ENCODE measurements at regions not wholly inside any gene's neighbourhood (a gene's known extent, or its start where the extent isn't known, plus 50 kb on each side); places are given as distances from the start of the nearest gene placed in this dataset.

- H3K36me3 Mint-ChIP-seq, result no peaks in the 10 kb centered on the region
- no peak overlapping the region for H3K27ac Mint-ChIP-seq
- no peaks in the 10 kb centered on the region for H3K27me3 Mint-ChIP-seq
- H3K4me1 Mint-ChIP-seq, result no peaks in the 10 kb centered on the region
- no peak overlapping the region for H3K4me3 Mint-ChIP-seq
- no peak for DNase-seq
- ATAC-seq (ENCODE audit: low read depth in 2 of 2), result no peak
- peaks cover 0 to 10% (median 0%) of the 10 kb centered on the region in 7 donors for H3K9me3 Mint-ChIP-seq
Measured at GRCh38 chr18:71665131-71665530, 879.0 kb downstream of the CBLN2 start.

- H3K27me3 Mint-ChIP-seq, result no peaks in the 10 kb centered on the region
- no peaks in the 10 kb centered on the region for H3K4me1 Mint-ChIP-seq
- ATAC-seq (ENCODE audit: low read depth in 2 of 2) (no peak), DNase-seq (no peak)
- H3K9me3 Mint-ChIP-seq, result peaks cover 0 to 6% (median 2%) of the 10 kb centered on the region in 7 donors
- no peaks in the 10 kb centered on the region for H3K36me3 Mint-ChIP-seq
- H3K4me3 Mint-ChIP-seq, result no peak overlapping the region
- no peak overlapping the region for H3K27ac Mint-ChIP-seq
Measured at GRCh38 chr18:71643822-71644221, 900.3 kb downstream of the CBLN2 start.

GRCh38 chr18:71630696-71631095 lies 913.4 kb downstream of the CBLN2 start:
- H3K27ac Mint-ChIP-seq, result no peak overlapping the region
- no peaks in the 10 kb centered on the region for H3K27me3 Mint-ChIP-seq
- DNase-seq (no peak), ATAC-seq (ENCODE audit: low read depth in 2 of 2) (no peak)
- no peak overlapping the region for H3K4me3 Mint-ChIP-seq
- H3K4me1 Mint-ChIP-seq, result no peaks in the 10 kb centered on the region
- H3K36me3 Mint-ChIP-seq, result no peaks in the 10 kb centered on the region
- H3K9me3 Mint-ChIP-seq, result no peaks in the 10 kb centered on the region

- no peak overlapping the region for H3K4me3 Mint-ChIP-seq
- peaks cover 0 to 3% (median 0%) of the 10 kb centered on the region in 7 donors for H3K9me3 Mint-ChIP-seq
- no peaks in the 10 kb centered on the region for H3K27me3 Mint-ChIP-seq
- H3K27ac Mint-ChIP-seq, result no peak overlapping the region
- DNase-seq (no peak), ATAC-seq (ENCODE audit: low read depth in 2 of 2) (no peak)
- H3K4me1 Mint-ChIP-seq, result no peaks in the 10 kb centered on the region
- no peaks in the 10 kb centered on the region for H3K36me3 Mint-ChIP-seq
Measured at GRCh38 chr18:71625556-71626090, 918.5 kb downstream of the CBLN2 start.

GRCh38 chr18:71598374-71598773 lies 945.8 kb downstream of the CBLN2 start:
- Mint-ChIP-seq H3K27ac (no peak overlapping the region), H3K27me3 (no peaks in the 10 kb centered on the region), H3K9me3 (peaks cover 0 to 4% (median 0%) of the 10 kb centered on the region in 7 donors), H3K36me3 (no peaks in the 10 kb centered on the region), H3K4me1 (no peaks in the 10 kb centered on the region), H3K4me3 (no peak overlapping the region)
- no peak for ATAC-seq (ENCODE audit: low read depth in 2 of 2)
- DNase-seq, result no peak

GRCh38 chr18:71597219-71597618 lies 946.9 kb downstream of the CBLN2 start:
- H3K9me3 Mint-ChIP-seq, result peaks cover 0 to 3% (median 0%) of the 10 kb centered on the region in 7 donors
- no peak overlapping the region for H3K27ac Mint-ChIP-seq
- no peak for DNase-seq
- H3K36me3 Mint-ChIP-seq, result no peaks in the 10 kb centered on the region
- no peaks in the 10 kb centered on the region for H3K4me1 Mint-ChIP-seq
- no peak for ATAC-seq (ENCODE audit: low read depth in 2 of 2)
- no peaks in the 10 kb centered on the region for H3K27me3 Mint-ChIP-seq
- H3K4me3 Mint-ChIP-seq, result no peak overlapping the region

GRCh38 chr18:71583252-71583651 lies 960.9 kb downstream of the CBLN2 start:
- DNase-seq (no peak), ATAC-seq (ENCODE audit: low read depth in 2 of 2) (no peak)
- Mint-ChIP-seq H3K4me3 (no peak overlapping the region), H3K9me3 (peaks cover 0 to 5% (median under 1%) of the 10 kb centered on the region in 7 donors), H3K36me3 (no peaks in the 10 kb centered on the region), H3K4me1 (no peaks in the 10 kb centered on the region), H3K27ac (no peak overlapping the region), H3K27me3 (no peaks in the 10 kb centered on the region)

- no peak for ATAC-seq (ENCODE audit: low read depth in 2 of 2)
- Mint-ChIP-seq H3K27ac (no peak overlapping the region), H3K9me3 (peaks cover 2 to 22% (median 12%) of the 10 kb centered on the region in 7 donors), H3K36me3 (no peaks in the 10 kb centered on the region), H3K4me1 (no peaks in the 10 kb centered on the region), H3K4me3 (no peak overlapping the region), H3K27me3 (no peaks in the 10 kb centered on the region)
- no peak for DNase-seq
Measured at GRCh38 chr18:71554686-71555085, 989.5 kb downstream of the CBLN2 start.

- ATAC-seq (ENCODE audit: low read depth in 2 of 2), result no peak
- no peak overlapping the region for H3K27ac Mint-ChIP-seq
- H3K27me3 Mint-ChIP-seq, result no peaks in the 10 kb centered on the region
- no peak overlapping the region for H3K4me3 Mint-ChIP-seq
- peaks cover 0 to 12% (median 4%) of the 10 kb centered on the region in 7 donors for H3K9me3 Mint-ChIP-seq
- H3K4me1 Mint-ChIP-seq, result no peaks in the 10 kb centered on the region
- no peaks in the 10 kb centered on the region for H3K36me3 Mint-ChIP-seq
- no peak for DNase-seq
Measured at GRCh38 chr18:71541643-71542042, 1002.5 kb downstream of the CBLN2 start.

- DNase-seq (no peak), ATAC-seq (ENCODE audit: low read depth in 2 of 2) (no peak)
- no peaks in the 10 kb centered on the region for H3K4me1 Mint-ChIP-seq
- peaks cover 0 to 3% (median 0%) of the 10 kb centered on the region in 7 donors for H3K9me3 Mint-ChIP-seq
- no peak overlapping the region for H3K4me3 Mint-ChIP-seq
- no peaks in the 10 kb centered on the region for H3K36me3 Mint-ChIP-seq
- no peak overlapping the region for H3K27ac Mint-ChIP-seq
- no peaks in the 10 kb centered on the region for H3K27me3 Mint-ChIP-seq
Measured at GRCh38 chr18:71529703-71530303, 1014.3 kb downstream of the CBLN2 start.

GRCh38 chr18:71523483-71524435 lies 1020.4 kb downstream of the CBLN2 start:
- no peaks in the 10 kb centered on the region for H3K36me3 Mint-ChIP-seq
- H3K27me3 Mint-ChIP-seq, result no peaks in the 10 kb centered on the region
- H3K4me3 Mint-ChIP-seq, result no peak overlapping the region
- ATAC-seq (ENCODE audit: low read depth in 2 of 2) (no peak), DNase-seq (no peak)
- H3K27ac Mint-ChIP-seq, result no peak overlapping the region
- H3K9me3 Mint-ChIP-seq, result peaks cover 0 to 10% (median 0%) of the 10 kb centered on the region in 7 donors
- no peaks in the 10 kb centered on the region for H3K4me1 Mint-ChIP-seq

GRCh38 chr18:71505526-71505925 lies 1038.6 kb downstream of the CBLN2 start:
- Mint-ChIP-seq H3K4me3 (no peak overlapping the region), H3K9me3 (peaks cover 0 to 12% (median 7%) of the 10 kb centered on the region in 7 donors), H3K27ac (no peak overlapping the region), H3K27me3 (no peaks in the 10 kb centered on the region), H3K4me1 (no peaks in the 10 kb centered on the region), H3K36me3 (no peaks in the 10 kb centered on the region)
- ATAC-seq (ENCODE audit: low read depth in 2 of 2) (no peak), DNase-seq (no peak)

- peaks cover 2 to 12% (median 7%) of the 10 kb centered on the region in 7 donors for H3K9me3 Mint-ChIP-seq
- no peak overlapping the region for H3K4me3 Mint-ChIP-seq
- H3K4me1 Mint-ChIP-seq, result no peaks in the 10 kb centered on the region
- ATAC-seq (ENCODE audit: low read depth in 2 of 2) (no peak), DNase-seq (no peak)
- H3K36me3 Mint-ChIP-seq, result no peaks in the 10 kb centered on the region
- no peaks in the 10 kb centered on the region for H3K27me3 Mint-ChIP-seq
- no peak overlapping the region for H3K27ac Mint-ChIP-seq
Measured at GRCh38 chr18:71503222-71503621, 1040.9 kb downstream of the CBLN2 start.

- Mint-ChIP-seq H3K4me3 (no peak overlapping the region), H3K36me3 (no peaks in the 10 kb centered on the region), H3K27ac (no peak overlapping the region), H3K9me3 (peaks cover 0 to 13% (median 4%) of the 10 kb centered on the region in 7 donors), H3K4me1 (no peaks in the 10 kb centered on the region), H3K27me3 (no peaks in the 10 kb centered on the region)
- DNase-seq (no peak), ATAC-seq (ENCODE audit: low read depth in 2 of 2) (no peak)
Measured at GRCh38 chr18:71485611-71486010, 1058.5 kb downstream of the CBLN2 start.
